Activated T-helper 17 cell treated with anti-CD3 and anti-CD28 coated beads, Interleukin-2, amount 50 U/mL, for 72 hours (primary cell): ENCODE measurements at regions not wholly inside any gene's neighbourhood (a gene's known extent, or its start where the extent isn't known, plus 50 kb on each side); places are given as distances from the start of the nearest gene placed in this dataset.
A peak's percentile ranks its signal among the peaks of the same experiment; 100 is the strongest.

Experiments
- ATAC-seq: fragments of 150-1000 bp; cut with Tn5 transposase; replicated peaks from 2 replicates; pipeline ENCODE4 v1.10.0; 2021; ENCODE audit warnings: mild to moderate bottlenecking, moderate library complexity
- H3K27ac Mint-ChIP-seq: one replicate; pipeline ENCODE4 v1.8.0; 2022; ENCODE audit warnings: mixed read lengths
- H3K27me3 Mint-ChIP-seq: one replicate; pipeline ENCODE4 v1.8.0; 2022; ENCODE audit warnings: mixed read lengths
- H3K36me3 Mint-ChIP-seq: one replicate; pipeline ENCODE4 v1.8.0; 2022; ENCODE audit warnings: low read depth, mild to moderate bottlenecking, mixed read lengths
- H3K4me1 Mint-ChIP-seq: one replicate; pipeline ENCODE4 v1.8.0; 2022; ENCODE audit warnings: mixed read lengths
- H3K4me3 Mint-ChIP-seq: one replicate; pipeline ENCODE4 v1.8.0; 2022; ENCODE audit warnings: mild to moderate bottlenecking, mixed read lengths
- H3K9me3 Mint-ChIP-seq: one replicate; pipeline ENCODE4 v1.8.0; 2022; ENCODE audit warnings: mixed read lengths

DNA sequence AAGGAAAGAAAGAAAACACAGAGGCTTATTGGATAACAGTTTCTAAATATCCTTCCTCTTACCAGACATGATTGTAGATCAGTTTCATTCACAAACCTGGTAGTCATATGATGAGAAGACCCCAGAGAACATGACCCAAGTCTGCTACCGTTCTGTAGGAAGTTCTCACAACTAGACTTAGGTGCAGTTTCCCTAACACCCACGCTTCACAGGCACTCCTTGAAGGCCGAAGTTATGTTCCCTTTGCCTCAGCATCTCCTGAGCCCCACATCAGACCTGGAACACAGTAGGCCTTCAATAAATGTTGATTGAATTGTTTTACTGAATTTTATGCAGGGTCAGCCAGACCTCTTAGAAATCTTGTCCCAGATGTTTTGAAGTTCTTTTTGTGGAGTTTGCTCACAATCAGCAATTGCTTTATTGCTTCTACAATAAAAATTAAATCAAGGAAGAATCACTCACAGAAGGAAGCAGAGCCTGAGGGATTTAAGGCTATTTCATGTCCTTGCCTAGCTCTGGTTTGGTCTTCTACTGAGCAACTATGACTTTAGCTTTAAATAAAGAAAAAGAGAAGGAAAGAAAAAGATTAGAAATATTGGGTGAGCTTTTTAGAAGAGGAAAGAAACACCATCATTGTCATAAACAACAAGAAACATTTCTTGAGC, 138.6 kb upstream of the MDM1 start:
- Mint-ChIP-seq H3K4me3 (no peak overlapping the region), H3K36me3 (no peaks in the 10 kb centered on the region), H3K4me1 (no peaks in the 10 kb centered on the region), H3K9me3 (no peaks in the 10 kb centered on the region), H3K27me3 (no peaks in the 10 kb centered on the region), H3K27ac (no peak overlapping the region)
- no peak for ATAC-seq

GRCh38 chr12:68474467-68475204, 136.1 kb upstream of the RAP1B start:
- H3K4me3 Mint-ChIP-seq, result no peak overlapping the region
- H3K4me1 Mint-ChIP-seq, result peaks cover 4% of the 10 kb centered on the region
- H3K9me3 Mint-ChIP-seq, result no peaks in the 10 kb centered on the region
- no peaks in the 10 kb centered on the region for H3K27me3 Mint-ChIP-seq
- ATAC-seq, result no peak
- H3K36me3 Mint-ChIP-seq, result no peaks in the 10 kb centered on the region
- H3K27ac Mint-ChIP-seq, result no peak overlapping the region

DNA sequence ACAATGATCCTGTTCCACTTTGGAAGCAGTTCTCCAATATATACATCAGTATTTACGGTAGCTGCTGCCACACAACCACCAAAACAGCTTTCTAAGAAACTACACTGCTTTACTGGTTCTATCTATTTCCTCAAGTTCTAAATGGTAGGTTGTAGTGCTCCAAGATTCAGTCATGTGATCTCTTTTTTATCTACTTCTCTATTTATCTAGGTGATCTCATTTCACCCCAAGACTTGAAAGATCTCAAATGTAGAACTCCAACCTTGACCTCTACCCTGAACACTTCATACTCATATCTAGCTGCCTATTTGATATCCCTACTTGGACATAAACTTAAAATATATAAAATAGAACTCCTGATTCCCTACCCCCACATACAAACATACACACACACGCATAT, 133.9 kb upstream of the RAP1B start:
- no peak for ATAC-seq
- Mint-ChIP-seq H3K36me3 (peaks cover 13% of the 10 kb centered on the region), H3K4me1 (peaks cover 19% of the 10 kb centered on the region), H3K27me3 (no peaks in the 10 kb centered on the region), H3K4me3 (no peak overlapping the region), H3K27ac (no peak overlapping the region), H3K9me3 (no peaks in the 10 kb centered on the region)

GRCh38 chr12:68477261-68477772, 133.4 kb upstream of the RAP1B start:
- H3K9me3 Mint-ChIP-seq, result no peaks in the 10 kb centered on the region
- no peaks in the 10 kb centered on the region for H3K27me3 Mint-ChIP-seq
- peak overlapping the region; percentile 0 for H3K27ac Mint-ChIP-seq
- peaks cover 13% of the 10 kb centered on the region for H3K36me3 Mint-ChIP-seq
- H3K4me1 Mint-ChIP-seq, result peaks cover 20% of the 10 kb centered on the region
- H3K4me3 Mint-ChIP-seq, result no peak overlapping the region
- ATAC-seq, result no peak

DNA sequence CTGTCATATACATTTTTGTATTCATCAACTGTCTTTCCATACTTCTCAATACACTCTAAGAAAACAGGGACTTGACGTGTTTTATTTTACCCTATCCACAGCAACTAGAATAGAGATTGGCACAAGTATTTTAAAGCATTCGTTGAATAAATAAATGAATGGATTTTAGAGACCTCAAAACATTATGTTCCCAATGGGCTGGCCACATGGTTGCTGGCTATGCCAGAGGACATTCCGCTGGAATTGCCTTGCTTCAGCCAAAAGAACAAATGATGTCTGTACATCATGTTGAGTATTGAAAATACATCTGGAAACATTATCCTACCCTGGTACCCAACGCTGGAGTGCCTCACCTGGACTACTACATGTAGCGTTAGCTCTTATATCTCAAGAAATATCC, 132.8 kb upstream of the RAP1B start:
- H3K27me3 Mint-ChIP-seq, result no peaks in the 10 kb centered on the region
- H3K9me3 Mint-ChIP-seq, result no peaks in the 10 kb centered on the region
- peaks cover 26% of the 10 kb centered on the region for H3K4me1 Mint-ChIP-seq
- no peak overlapping the region for H3K4me3 Mint-ChIP-seq
- H3K36me3 Mint-ChIP-seq, result peaks cover 13% of the 10 kb centered on the region
- no peak for ATAC-seq
- H3K27ac Mint-ChIP-seq, result peak overlapping the region; percentile 0

GRCh38 chr12:68478516-68479260, 132.0 kb upstream of the RAP1B start:
- no peak overlapping the region for H3K4me3 Mint-ChIP-seq
- H3K27ac Mint-ChIP-seq, result peak overlapping the region; percentile 97
- no peak for ATAC-seq
- H3K4me1 Mint-ChIP-seq, result peaks cover 32% of the 10 kb centered on the region
- H3K27me3 Mint-ChIP-seq, result no peaks in the 10 kb centered on the region
- no peaks in the 10 kb centered on the region for H3K9me3 Mint-ChIP-seq
- H3K36me3 Mint-ChIP-seq, result peaks cover 13% of the 10 kb centered on the region

- peaks cover 38% of the 10 kb centered on the region for H3K4me1 Mint-ChIP-seq
Measured at GRCh38 chr12:68479261-68479895, 131.3 kb upstream of the RAP1B start.

GRCh38 chr12:68479896-68480291, 130.8 kb upstream of the RAP1B start:
- H3K27ac Mint-ChIP-seq, result peak overlapping the region; percentile 97
- no peak for ATAC-seq
- no peaks in the 10 kb centered on the region for H3K9me3 Mint-ChIP-seq
- H3K36me3 Mint-ChIP-seq, result peaks cover 13% of the 10 kb centered on the region
- H3K4me1 Mint-ChIP-seq, result peaks cover 38% of the 10 kb centered on the region
- peak overlapping the region; percentile 69 for H3K4me3 Mint-ChIP-seq
- no peaks in the 10 kb centered on the region for H3K27me3 Mint-ChIP-seq

More at GRCh38 chr12:68479261-68479895, 131.3 kb upstream of the RAP1B start:
- H3K27me3 Mint-ChIP-seq, result no peaks in the 10 kb centered on the region
- ATAC-seq, result no peak
- peaks cover 13% of the 10 kb centered on the region for H3K36me3 Mint-ChIP-seq
- H3K27ac Mint-ChIP-seq, result peak overlapping the region; percentile 97
- no peak overlapping the region for H3K4me3 Mint-ChIP-seq
- H3K9me3 Mint-ChIP-seq, result no peaks in the 10 kb centered on the region

- ATAC-seq, result peak; percentile 63
- H3K36me3 Mint-ChIP-seq, result peaks cover 13% of the 10 kb centered on the region
- no peaks in the 10 kb centered on the region for H3K9me3 Mint-ChIP-seq
- H3K4me3 Mint-ChIP-seq, result peak overlapping the region; percentile 69
- peak overlapping the region; percentile 97 for H3K27ac Mint-ChIP-seq
- peaks cover 38% of the 10 kb centered on the region for H3K4me1 Mint-ChIP-seq
- H3K27me3 Mint-ChIP-seq, result no peaks in the 10 kb centered on the region
Measured at GRCh38 chr12:68480526-68480925, 130.2 kb upstream of the RAP1B start.

DNA sequence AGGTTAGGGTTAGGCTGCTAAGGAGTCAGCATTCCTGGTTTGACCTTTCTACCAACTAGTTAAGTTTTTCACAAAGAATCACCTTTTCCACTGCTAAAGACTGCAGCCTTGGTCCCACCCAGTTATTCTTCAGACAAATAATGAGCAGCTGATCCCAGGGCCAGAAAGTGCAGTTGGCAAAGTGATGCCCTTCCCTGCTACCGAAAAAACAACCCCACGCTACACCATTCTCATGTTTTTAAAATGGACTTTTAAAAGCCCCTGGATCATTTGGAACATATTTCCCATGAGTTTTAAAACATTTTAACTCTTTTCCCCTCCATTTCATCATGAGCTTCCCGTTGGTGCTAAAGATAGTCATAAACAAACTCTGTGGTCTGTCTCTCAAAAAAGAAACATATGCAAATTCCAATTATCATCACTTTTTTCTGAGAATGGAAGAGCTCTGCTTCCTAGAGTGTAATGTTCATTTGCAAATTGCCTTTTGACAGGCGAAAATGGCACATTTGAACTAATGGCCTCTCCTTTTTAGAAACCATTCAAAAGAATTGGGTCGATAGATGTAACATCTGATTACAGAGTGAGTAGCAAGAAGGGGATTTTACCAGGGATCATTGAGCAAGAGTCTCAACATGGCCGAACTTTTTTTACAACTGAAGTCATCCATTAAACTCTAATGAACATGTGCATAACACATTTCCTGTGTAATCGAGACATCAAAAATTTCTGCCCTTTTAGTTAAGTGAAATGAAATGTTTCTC, 129.3 kb upstream of the RAP1B start:
- Mint-ChIP-seq H3K9me3 (no peaks in the 10 kb centered on the region), H3K36me3 (peaks cover 13% of the 10 kb centered on the region), H3K4me1 (peaks cover 42% of the 10 kb centered on the region), H3K27me3 (no peaks in the 10 kb centered on the region), H3K4me3 (peak overlapping the region; percentile 69), H3K27ac (peak overlapping the region; percentile 97)
- peak; percentile 67 for ATAC-seq

DNA sequence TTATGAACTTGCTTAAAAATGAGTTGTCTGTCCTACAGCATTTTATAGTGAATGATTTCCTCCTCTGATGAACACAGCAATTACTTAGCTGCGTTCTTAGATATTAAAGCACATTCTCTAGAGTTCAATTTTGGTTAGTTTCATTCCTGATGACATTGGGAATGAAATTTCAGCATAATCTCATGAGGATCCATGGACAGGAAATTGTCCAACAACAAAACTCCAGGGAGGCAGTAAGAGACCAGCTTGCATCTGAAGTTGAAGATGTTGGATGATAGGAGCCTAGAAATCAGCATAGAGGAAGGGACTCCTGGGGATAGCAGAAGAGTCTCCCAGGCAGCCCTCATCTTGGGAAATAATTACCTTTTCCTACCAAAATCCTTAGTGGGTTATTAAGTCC, 128.7 kb upstream of the RAP1B start:
- no peaks in the 10 kb centered on the region for H3K27me3 Mint-ChIP-seq
- H3K36me3 Mint-ChIP-seq, result peaks cover 13% of the 10 kb centered on the region
- peak overlapping the region; percentile 69 for H3K4me3 Mint-ChIP-seq
- peak overlapping the region; percentile 97 for H3K27ac Mint-ChIP-seq
- no peak for ATAC-seq
- peaks cover 42% of the 10 kb centered on the region for H3K4me1 Mint-ChIP-seq
- no peaks in the 10 kb centered on the region for H3K9me3 Mint-ChIP-seq

- H3K27ac Mint-ChIP-seq, result peak overlapping the region; percentile 97
- no peaks in the 10 kb centered on the region for H3K27me3 Mint-ChIP-seq
- peak overlapping the region; percentile 69 for H3K4me3 Mint-ChIP-seq
- peaks cover 39% of the 10 kb centered on the region for H3K4me1 Mint-ChIP-seq
- ATAC-seq, result peak; percentile 61
- peaks cover 13% of the 10 kb centered on the region for H3K36me3 Mint-ChIP-seq
- no peaks in the 10 kb centered on the region for H3K9me3 Mint-ChIP-seq
Measured at GRCh38 chr12:68482660-68483059, 128.0 kb upstream of the RAP1B start.

GRCh38 chr12:68483592-68484383, 126.9 kb upstream of the RAP1B start:
- no peaks in the 10 kb centered on the region for H3K9me3 Mint-ChIP-seq
- peak overlapping the region; percentile 97 for H3K27ac Mint-ChIP-seq
- ATAC-seq, result peak; percentile 26
- no peaks in the 10 kb centered on the region for H3K27me3 Mint-ChIP-seq
- H3K4me1 Mint-ChIP-seq, result peaks cover 38% of the 10 kb centered on the region
- H3K36me3 Mint-ChIP-seq, result peaks cover 13% of the 10 kb centered on the region
- H3K4me3 Mint-ChIP-seq, result peak overlapping the region; percentile 69
